ENCODE measurements at regions not wholly inside any gene's neighbourhood (a gene's known extent, or its start where the extent isn't known, plus 50 kb on each side); places are given as distances from the start of the nearest gene placed in this dataset.

DNA sequence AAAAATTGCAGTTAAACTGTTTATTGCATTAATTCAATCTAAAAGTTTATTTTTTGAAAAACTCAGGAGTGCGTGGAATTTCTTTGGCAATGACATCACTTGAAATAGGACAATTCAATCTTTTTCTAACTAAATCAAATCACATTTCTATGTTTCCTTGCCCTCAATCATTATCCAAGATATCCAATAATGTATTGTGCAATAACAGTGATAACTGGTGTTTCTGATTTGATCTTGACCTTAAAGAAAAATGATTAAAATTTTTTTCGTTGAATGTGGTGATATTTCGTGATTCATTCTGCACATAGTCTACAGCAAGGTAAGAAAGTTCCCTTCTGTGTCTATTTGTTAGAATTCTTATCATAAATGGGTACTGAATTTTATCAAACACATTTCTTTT is 163.2 kb downstream of the SPCS3 start:
- no peak for TF ChIP-seq CTCF (IDR thresholded peaks at IDR 0.05)
- TF ChIP-seq POLR2A (IDR thresholded peaks at IDR 0.05), result no peak

Data from thyroid gland (tissue), 4 donors.